LHCN-M2 (cell line): ENCODE measurements at regions not wholly inside any gene's neighbourhood (a gene's known extent, or its start where the extent isn't known, plus 50 kb on each side); places are given as distances from the start of the nearest gene placed in this dataset.
A peak's percentile ranks its signal among the peaks of the same experiment; 100 is the strongest.

Experiments used
- DNase-seq: peaks from one replicate; pipeline ENCODE4 v3.0.0-alpha.2; 2012; ENCODE audit warnings: low read depth

- DNase-seq, result no peak
These were observed 226.5 kb upstream of the MAP3K1 start for GRCh38 chr5:56588636-56589480.

DNA sequence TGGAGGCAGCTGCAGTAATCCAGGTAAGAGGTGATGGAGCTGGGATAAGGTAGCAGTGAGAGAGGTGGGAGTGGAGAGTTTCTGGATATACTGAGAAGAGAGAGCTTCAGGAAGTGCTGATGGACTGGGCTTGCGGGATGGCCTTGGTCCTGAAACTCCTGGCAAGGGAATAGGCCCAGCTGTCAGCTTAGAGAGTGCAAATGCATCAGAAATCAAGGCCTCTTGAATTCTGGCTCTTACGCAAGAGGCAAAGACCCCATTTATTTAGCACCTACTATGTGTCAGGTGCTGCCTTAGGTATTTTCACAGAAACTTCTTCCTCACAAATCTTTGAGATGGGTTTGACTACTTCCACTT, 227.2 kb upstream of the MAP3K1 start:
- no peak for DNase-seq

DNA sequence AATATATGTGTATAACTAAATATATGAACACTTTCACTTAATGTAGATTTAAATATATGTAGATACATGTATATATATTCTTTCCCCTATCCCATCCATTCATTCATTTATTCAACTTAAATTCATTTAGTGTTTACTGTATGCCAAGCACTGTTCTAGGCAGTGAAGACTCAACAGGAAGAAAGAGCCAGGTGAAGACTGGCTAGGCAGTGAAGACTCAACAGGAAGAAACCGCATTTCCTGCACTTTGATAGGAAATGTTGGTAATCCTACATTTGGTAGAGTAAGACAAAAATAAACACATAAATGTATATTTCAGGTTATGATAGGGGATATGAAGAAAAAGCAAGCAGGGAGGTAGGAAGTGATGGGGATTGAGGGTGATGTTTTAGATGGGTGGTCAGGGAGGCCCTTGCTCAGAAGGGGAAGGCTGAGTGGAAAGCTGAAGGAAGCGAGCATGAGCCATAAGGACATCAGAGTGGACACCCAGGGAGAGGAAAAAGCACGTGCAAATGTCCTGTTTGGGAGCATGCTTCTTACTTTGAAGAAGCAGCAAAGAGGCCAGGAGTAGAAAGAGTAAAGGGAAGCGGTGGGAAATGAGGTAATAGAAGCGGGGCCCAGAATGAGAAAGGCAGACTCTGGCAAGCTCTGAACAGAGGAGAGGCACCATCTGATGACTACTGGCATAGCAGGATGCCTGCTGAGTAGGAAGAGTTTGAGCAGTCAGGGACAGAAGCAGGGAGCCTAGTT, 227.8 kb upstream of the MAP3K1 start:
- DNase-seq, result no peak

DNA sequence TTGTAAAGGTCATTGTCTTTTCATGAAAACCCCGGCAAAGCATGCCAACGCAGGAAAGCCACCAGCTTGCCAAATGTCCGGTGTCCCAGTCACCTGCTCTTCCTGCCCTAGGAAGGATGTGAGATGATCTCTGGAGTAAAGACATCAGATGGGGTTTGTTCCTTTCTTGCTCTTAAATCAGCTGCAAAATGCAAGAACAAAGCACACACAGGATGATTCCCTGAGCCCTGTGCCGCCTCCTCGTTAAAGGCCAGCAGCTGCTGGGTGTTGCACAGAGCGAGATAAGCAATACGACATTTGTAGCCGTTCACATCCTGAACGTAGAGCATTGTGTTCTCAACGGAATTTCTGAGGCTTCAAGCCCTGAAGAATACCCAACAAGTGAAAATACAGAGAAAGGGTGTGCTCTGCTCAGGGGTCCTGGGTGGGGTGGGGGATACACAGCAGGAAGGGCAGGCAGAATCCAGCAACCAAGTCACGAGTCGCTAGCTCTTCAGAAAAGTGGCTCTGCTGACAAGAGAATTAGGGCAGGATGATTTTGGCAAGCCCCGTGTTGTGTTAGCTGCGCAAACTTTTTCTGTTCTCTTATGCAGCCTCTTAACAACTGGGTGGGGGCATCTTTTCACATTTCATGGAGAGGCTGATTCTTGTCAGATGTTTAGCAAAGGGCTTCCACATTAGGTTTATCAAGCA, 229.2 kb upstream of the MAP3K1 start:
- DNase-seq, result no peak

DNA sequence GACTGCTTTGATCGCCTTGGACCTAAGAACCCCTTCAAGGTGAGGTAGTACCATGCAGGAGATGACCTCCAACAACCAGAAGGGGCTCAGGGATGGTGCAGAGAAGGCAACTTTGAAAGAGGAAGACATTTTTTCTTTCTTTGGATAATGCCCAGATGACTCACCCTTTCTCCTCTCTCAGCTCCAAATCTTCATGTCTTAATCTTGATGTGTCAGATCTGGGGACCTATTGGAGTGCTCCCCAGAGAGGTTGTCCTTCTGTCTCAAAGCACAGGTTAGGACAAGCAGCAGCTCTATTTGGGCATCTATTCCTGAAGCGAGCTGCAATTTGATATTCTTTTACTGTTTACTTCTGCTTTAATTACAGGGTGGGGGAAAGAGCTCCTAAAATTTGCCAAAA, 229.9 kb upstream of the MAP3K1 start:
- no peak for DNase-seq

DNA sequence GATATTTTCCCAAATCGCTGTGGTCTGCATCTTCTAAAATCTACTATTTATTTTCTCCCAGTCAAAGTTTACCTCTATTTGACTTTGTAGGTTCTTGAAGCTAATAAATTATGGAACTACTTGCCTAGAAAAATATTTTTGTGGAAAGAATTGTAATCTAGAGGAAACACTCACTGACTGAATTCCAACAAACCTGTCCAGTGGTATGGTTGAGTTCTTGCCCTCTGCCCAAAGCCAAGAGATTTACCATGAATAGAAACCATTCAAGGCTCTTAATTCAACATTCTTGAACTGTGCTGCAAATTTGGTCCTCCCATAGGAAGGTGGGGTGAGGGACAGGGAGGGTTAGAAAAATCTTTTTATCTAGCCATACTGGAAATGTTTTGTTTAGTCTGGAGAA, 233.9 kb upstream of the MAP3K1 start:
- DNase-seq, result no peak

DNA sequence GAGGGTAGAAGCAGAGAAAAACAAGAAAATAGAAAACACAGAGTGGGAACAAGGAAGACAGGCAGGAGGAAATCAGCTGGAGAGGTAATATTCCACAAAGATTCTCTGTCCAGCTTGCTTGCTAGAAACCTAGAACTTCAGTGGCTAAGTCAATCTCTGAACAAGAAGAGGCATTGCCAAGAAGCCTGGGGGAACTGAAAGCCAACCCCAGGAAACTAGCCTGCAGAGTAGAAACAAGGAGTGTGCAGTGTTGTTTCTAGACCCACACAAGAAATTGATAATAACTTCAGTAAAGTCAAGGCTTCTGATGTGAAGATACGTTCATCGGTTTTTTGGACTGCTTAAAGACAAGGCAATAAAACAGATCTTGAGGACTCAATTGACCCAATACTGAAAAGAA, 234.5 kb upstream of the MAP3K1 start:
- DNase-seq, result no peak

DNA sequence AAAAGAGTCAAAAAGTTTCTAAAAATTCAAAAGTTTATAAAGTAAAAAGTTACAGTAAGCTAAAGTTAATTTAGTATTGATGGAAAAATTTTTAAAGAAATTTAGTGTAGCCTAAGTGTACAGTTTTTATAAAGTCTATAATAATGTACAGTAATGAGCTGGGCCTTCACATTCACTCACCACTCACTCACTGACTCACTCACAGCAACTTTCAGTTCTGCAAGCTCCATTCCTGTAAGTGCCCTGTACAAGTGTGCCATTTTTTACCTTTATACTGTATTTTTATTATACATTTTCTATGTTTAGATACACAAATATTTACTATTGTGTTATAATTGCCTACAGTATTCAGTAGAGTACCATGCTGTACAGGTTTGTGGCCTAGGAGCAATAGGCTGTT, 239.5 kb upstream of the MAP3K1 start:
- DNase-seq, result no peak

- no peak for DNase-seq
These were observed 240.6 kb upstream of the MAP3K1 start for GRCh38 chr5:56574778-56575177.

DNA sequence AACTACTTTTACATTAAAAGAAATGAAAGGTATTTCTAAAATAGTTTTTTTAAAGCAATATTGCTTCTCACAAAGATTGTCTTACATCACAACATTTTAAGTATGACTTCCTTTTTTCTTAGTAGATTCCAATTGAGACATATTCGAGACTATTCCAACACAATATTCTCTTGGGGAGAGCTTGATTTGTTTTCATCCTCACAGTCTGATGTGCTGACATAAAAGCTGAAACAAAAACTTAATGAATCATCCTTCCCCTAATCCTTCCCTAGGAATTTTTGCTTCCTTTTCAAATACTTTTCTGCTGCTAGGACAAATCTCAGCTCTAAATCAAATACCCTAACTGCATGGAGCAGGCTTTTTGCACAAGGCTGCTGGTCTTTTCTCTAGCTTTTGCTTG, 245.8 kb upstream of the MAP3K1 start:
- DNase-seq, result peak; percentile 28

DNA sequence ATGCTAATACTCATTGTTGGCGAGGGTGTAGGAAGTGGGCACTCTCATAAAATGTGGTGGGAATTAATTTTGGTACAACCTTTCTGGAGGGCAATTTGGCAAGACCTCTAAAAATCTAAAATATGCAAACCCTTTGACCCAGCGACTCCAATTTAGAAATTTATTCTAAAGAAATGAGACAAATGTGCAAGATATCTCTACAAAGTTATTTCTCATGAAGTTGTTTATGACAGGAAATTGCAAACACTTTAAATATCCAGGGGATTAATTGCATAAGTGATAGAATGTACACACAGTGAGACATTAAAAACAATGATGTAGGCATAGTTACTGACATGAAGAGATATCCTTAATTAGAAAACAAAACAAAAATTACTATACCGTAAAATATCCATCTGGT, 246.3 kb upstream of the MAP3K1 start:
- DNase-seq, result no peak

DNA sequence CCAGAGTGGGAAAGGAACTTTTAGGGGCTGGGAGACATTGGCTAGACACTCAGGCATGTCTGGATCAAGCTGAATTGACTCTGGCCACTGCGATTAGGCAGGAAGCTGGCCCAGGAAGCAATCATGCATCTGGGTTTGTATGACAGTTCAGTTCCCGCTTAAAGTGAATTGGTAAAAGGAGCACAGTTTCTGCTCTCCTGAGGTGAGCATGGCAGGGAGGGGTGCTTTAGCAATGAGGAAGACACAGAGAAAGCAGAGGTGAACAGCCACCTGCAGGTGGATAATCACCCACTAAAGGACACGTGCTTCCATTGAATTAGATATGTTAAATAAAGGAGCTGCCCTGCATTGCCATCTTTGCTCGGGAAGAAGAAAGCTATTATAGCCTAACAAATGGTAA, 248.1 kb upstream of the MAP3K1 start:
- DNase-seq, result no peak

- no peak for DNase-seq
These were observed 248.7 kb upstream of the MAP3K1 start for GRCh38 chr5:56566374-56567249.

DNA sequence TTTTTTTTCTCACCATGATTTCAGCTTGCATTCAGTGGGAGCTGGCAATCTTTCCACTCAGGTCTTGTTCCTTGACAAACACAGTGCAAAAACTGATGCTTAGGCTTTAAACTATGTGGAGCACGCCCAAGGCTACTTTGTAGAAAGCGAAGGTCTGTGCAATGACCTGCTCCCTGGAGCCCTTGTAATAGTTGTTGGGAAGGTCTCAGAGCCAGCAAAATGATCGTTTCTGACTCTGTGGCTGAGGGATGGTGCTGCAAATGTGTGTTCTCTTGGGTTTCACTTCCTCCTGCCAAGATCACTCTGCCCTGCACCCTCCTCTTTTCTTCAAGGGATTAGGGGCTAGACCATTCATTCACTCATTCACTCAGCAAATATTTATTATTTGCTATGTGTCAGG, 249.7 kb upstream of the MAP3K1 start:
- DNase-seq, result no peak

DNA sequence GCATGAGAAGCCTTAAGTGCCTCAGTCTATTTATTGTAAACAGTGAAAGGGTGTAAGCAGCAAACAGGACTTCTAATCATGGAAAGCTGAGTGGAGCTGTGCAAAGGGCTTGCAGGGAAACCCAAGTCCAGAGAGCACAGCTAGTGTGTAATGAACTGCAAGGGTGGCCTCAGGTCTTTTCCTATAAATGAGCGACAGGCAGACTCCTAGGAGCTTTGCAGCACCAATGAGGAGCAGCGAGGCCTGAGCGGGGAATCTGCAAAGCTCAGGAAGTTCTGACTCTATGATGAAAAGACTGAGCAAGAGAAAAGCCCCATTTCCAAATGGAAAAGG, 250.1 kb upstream of the MAP3K1 start:
- DNase-seq, result no peak

GRCh38 chr5:56564541-56565282, 250.6 kb upstream of the MAP3K1 start:
- DNase-seq, result peak; percentile 18

GRCh38 chr5:56561455-56561854, 253.9 kb upstream of the MAP3K1 start:
- no peak for DNase-seq

GRCh38 chr5:56558131-56558745, 257.1 kb upstream of the MAP3K1 start:
- DNase-seq, result no peak

GRCh38 chr5:56557198-56557597, 258.2 kb upstream of the MAP3K1 start:
- no peak for DNase-seq

DNA sequence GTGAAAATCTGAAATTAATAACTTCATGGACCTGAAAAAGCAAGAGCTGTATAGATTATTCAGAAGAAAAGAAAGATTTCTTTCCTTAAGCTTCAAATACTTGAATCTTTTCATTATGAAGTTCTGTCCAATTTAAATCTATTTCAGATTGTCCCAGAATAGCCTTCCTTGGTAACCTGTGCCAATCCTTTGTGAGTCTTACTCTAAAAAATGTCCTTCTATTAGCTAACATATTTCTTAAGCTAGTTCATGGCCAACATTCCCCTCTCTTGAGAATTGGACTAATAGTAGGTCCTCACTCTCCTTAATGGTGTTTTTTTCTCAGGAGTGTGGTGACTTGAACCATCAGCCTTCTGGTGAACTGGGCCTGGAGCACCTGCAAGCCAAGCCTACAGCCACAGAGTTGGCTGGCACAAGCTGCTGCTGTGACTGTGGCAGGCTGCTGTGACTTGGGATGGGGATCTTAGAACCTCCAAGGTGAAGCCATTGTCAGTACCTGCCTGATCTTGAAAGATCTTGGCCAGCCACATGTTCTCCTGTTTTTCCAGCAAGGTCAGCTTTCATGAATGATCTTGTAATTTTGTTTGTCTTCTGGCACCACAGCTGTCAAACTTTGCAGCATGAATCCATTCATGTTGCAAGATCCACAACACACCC, 262.6 kb upstream of the MAP3K1 start:
- no peak for DNase-seq
